ENCODE measurements at regions not wholly inside any gene's neighbourhood (a gene's known extent, or its start where the extent isn't known, plus 50 kb on each side); places are given as distances from the start of the nearest gene placed in this dataset.
"Not testable (repeated sequence)": the region's sequence is repeated elsewhere in the genome, so short reads cannot be mapped to it uniquely, and the experiment has no call there.

DNA sequence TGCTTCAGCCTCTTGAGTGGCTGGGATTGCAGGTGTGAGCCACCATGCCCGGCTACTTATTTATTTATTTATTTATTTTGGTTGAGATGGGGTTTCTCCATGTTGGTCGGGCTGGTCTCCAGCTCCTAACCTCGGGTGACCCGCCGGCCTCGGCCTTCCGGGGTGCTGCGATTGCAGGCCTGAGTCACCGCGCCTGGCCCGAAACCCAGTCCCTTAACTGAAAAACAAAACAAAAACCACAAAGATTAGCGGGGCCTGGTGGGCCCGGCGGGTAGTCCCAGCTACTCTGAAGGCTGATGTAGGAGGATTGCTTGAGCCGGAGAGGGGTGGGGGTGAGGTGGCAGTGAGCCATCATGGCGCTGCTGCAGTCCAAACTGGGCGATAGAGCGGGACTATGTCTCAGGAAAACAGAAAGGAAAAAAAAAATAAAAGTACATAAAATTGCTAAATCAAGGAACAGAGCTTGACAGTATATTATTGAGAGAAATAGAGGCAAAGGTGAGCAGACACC, 75.6 kb upstream of the NIPA1 start (continued):
- TF ChIP-seq, protein P1, sequence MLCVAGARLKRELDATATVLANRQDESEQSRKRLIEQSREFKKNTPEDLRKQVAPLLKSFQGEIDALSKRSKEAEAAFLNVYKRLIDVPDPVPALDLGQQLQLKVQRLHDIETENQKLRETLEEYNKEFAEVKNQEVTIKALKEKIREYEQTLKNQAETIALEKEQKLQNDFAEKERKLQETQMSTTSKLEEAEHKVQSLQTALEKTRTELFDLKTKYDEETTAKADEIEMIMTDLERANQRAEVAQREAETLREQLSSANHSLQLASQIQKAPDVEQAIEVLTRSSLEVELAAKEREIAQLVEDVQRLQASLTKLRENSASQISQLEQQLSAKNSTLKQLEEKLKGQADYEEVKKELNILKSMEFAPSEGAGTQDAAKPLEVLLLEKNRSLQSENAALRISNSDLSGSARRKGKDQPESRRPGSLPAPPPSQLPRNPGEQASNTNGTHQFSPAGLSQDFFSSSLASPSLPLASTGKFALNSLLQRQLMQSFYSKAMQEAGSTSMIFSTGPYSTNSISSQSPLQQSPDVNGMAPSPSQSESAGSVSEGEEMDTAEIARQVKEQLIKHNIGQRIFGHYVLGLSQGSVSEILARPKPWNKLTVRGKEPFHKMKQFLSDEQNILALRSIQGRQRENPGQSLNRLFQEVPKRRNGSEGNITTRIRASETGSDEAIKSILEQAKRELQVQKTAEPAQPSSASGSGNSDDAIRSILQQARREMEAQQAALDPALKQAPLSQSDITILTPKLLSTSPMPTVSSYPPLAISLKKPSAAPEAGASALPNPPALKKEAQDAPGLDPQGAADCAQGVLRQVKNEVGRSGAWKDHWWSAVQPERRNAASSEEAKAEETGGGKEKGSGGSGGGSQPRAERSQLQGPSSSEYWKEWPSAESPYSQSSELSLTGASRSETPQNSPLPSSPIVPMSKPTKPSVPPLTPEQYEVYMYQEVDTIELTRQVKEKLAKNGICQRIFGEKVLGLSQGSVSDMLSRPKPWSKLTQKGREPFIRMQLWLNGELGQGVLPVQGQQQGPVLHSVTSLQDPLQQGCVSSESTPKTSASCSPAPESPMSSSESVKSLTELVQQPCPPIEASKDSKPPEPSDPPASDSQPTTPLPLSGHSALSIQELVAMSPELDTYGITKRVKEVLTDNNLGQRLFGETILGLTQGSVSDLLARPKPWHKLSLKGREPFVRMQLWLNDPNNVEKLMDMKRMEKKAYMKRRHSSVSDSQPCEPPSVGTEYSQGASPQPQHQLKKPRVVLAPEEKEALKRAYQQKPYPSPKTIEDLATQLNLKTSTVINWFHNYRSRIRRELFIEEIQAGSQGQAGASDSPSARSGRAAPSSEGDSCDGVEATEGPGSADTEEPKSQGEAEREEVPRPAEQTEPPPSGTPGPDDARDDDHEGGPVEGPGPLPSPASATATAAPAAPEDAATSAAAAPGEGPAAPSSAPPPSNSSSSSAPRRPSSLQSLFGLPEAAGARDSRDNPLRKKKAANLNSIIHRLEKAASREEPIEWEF (CRISPR knock-in tag; IDR thresholded peaks at IDR 0.05), result peak; percentile 88
- TF ChIP-seq NFRKB (IDR thresholded peaks at IDR 0.05; ENCODE audit: low read depth) (peak; percentile 91), TAF7 (tag; IDR thresholded peaks at IDR 0.05) (peak; percentile 90), NR4A1 (tag; IDR thresholded peaks at IDR 0.05) (peak; percentile 96), SMARCC2 (IDR thresholded peaks at IDR 0.05; ENCODE audit: low read depth) (0 out of 2 replicates have a peak, but pooled peaks have one; percentile 61), NCOA1 (IDR thresholded peaks at IDR 0.05; ENCODE audit: low read depth) (peak; percentile 83; the same call in 1 of the 2 replicates), NFIC (IDR thresholded peaks at IDR 0.05) (peak; percentile 93), NCOR1 (IDR thresholded peaks at IDR 0.05) (peak; percentile 78), POLR2AphosphoS5 (IDR thresholded peaks at IDR 0.05; ENCODE audit: control insufficient read depth, insufficient read depth, low read depth, low read length) (peak; percentile 18; the same call in 1 of the 2 replicates), HDAC2 (IDR thresholded peaks at IDR 0.05) (peak; percentile 63), SMAD4 (CRISPR knock-in tag; conservative IDR thresholded peaks at IDR 0.05) (peak; percentile 91), TEAD2 (tag; IDR thresholded peaks at IDR 0.05) (peak; percentile 92), EP400 (IDR thresholded peaks at IDR 0.05) (peak; percentile 63), ZNF41 (CRISPR knock-in tag; conservative IDR thresholded peaks at IDR 0.05) (peak; percentile 36; the same call in 1 of the 2 replicates)
- TF ChIP-seq, protein P2, sequence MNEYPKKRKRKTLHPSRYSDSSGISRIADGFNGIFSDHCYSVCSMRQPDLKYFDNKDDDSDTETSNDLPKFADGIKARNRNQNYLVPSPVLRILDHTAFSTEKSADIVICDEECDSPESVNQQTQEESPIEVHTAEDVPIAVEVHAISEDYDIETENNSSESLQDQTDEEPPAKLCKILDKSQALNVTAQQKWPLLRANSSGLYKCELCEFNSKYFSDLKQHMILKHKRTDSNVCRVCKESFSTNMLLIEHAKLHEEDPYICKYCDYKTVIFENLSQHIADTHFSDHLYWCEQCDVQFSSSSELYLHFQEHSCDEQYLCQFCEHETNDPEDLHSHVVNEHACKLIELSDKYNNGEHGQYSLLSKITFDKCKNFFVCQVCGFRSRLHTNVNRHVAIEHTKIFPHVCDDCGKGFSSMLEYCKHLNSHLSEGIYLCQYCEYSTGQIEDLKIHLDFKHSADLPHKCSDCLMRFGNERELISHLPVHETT (CRISPR knock-in tag; conservative IDR thresholded peaks at IDR 0.05 in 1 of 2, IDR thresholded peaks at IDR 0.05 in 1 of 2), result peak in 1 of 2 experiments; percentile 92; a peak in 2 of 4 replicates
- TF ChIP-seq, protein P3, sequence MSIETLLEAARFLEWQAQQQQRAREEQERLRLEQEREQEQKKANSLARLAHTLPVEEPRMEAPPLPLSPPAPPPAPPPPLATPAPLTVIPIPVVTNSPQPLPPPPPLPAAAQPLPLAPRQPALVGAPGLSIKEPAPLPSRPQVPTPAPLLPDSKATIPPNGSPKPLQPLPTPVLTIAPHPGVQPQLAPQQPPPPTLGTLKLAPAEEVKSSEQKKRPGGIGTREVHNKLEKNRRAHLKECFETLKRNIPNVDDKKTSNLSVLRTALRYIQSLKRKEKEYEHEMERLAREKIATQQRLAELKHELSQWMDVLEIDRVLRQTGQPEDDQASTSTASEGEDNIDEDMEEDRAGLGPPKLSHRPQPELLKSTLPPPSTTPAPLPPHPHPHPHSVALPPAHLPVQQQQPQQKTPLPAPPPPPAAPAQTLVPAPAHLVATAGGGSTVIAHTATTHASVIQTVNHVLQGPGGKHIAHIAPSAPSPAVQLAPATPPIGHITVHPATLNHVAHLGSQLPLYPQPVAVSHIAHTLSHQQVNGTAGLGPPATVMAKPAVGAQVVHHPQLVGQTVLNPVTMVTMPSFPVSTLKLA (conservative IDR thresholded peaks at IDR 0.05), result peak in 1 of 2 experiments; percentile 56; a peak in 2 of 4 replicates
- not testable (repeated sequence) for TF ChIP-seq NR4A1 (CRISPR knock-in tag; IDR thresholded peaks at IDR 0.05)

All from K562 (cell line).